GM23248 (cell line): ENCODE measurements at regions not wholly inside any gene's neighbourhood (a gene's known extent, or its start where the extent isn't known, plus 50 kb on each side); places are given as distances from the start of the nearest gene placed in this dataset.
"Not testable (repeated sequence)": the region's sequence is repeated elsewhere in the genome, so short reads cannot be mapped to it uniquely, and the experiment has no call there.

Experiments
- DNase-seq: peaks from one replicate; pipeline ENCODE4 v3.0.0-alpha.2; 2015
- H2AFZ ChIP-seq: fragments of 200-600 bp; sonication (generic); 2 replicates; pipeline ENCODE4 v1.6.1; 2016; ENCODE audit warnings: antibody characterized with exemption
- H3F3A ChIP-seq: fragments of 200-600 bp; sonication (generic); 2 replicates; pipeline ENCODE4 v1.6.1; 2016; ENCODE audit warnings: mild to moderate bottlenecking, antibody characterized with exemption, mixed run types; ENCODE audit not compliant: insufficient read depth
- H3K27ac ChIP-seq: fragments of 200-600 bp; sonication (generic); 2 replicates; pipeline ENCODE4 v1.5.1; 2016; ENCODE audit warnings: mild to moderate bottlenecking
- H3K27me3 ChIP-seq: fragments of 200-600 bp; sonication (generic); replicated peaks from 2 replicates; pipeline ENCODE4 v1.6.1; 2016; ENCODE audit warnings: mild to moderate bottlenecking; ENCODE audit not compliant: insufficient read depth
- H3K36me3 ChIP-seq: fragments of 200-600 bp; sonication (generic); 2 replicates; pipeline ENCODE4 v1.6.1; 2016; ENCODE audit warnings: low read depth, mild to moderate bottlenecking
- H3K4me1 ChIP-seq: fragments of 200-600 bp; sonication (generic); 2 replicates; pipeline ENCODE4 v1.6.1; 2016; ENCODE audit warnings: mild to moderate bottlenecking; ENCODE audit not compliant: insufficient read depth
- H3K4me2 ChIP-seq: fragments of 200-600 bp; sonication (generic); one replicate; pipeline ENCODE4 v1.6.1; 2016; ENCODE audit warnings: mild to moderate bottlenecking; ENCODE audit not compliant: unreplicated experiment
- H3K4me3 ChIP-seq: fragments of 200-600 bp; sonication (generic); 2 replicates; pipeline ENCODE4 v1.5.1; 2016; ENCODE audit warnings: mild to moderate bottlenecking
- H3K79me2 ChIP-seq: fragments of 200-600 bp; sonication (generic); 2 replicates; pipeline ENCODE4 v1.6.1; 2016; ENCODE audit warnings: mild to moderate bottlenecking; ENCODE audit not compliant: insufficient read depth
- H3K9ac ChIP-seq: fragments of 200-600 bp; sonication (generic); 2 replicates; pipeline ENCODE4 v1.6.1; 2016; ENCODE audit warnings: mild to moderate bottlenecking
- H3K9me2 ChIP-seq: fragments of 200-600 bp; sonication (generic); 2 replicates; pipeline ENCODE4 v1.6.1; 2016; ENCODE audit warnings: mixed run types, mild to moderate bottlenecking, moderate library complexity; ENCODE audit not compliant: insufficient read depth
- H3K9me3 ChIP-seq: fragments of 200-600 bp; sonication (generic); one replicate; pipeline ENCODE4 v1.6.1; 2017; ENCODE audit warnings: low read depth
- H4K20me1 ChIP-seq: fragments of 200-600 bp; sonication (generic); 2 replicates; pipeline ENCODE4 v1.6.0; 2016; ENCODE audit not compliant: insufficient read depth
- EZH2 ChIP-seq: fragments of 200-600 bp; sonication (generic); IDR thresholded peaks from 2 replicates; pipeline ENCODE4 v1.6.1; 2018; ENCODE audit warnings: antibody characterized with exemption, mild to moderate bottlenecking; ENCODE audit not compliant: insufficient read depth, poor library complexity, severe bottlenecking
- EZH2phosphoT487 ChIP-seq: fragments of 200-600 bp; sonication (generic); IDR thresholded peaks from 2 replicates; pipeline ENCODE4 v1.6.1; 2018; ENCODE audit warnings: antibody characterized with exemption, moderate library complexity, mild to moderate bottlenecking, low read depth; ENCODE audit not compliant: insufficient read depth
- WGBS, 2 experiments: methylation state at CpG; one replicate each; pipeline ENCODE4 v1.1.6; 2015 to 2017; ENCODE audit warnings: low lambda C conversion rate in 2 of 2, low coverage in 1 of 2; ENCODE audit errors: missing lambda C conversion rate in 2 of 2; 5-methylcytosine and 5-hydroxymethylcytosine counted together
- in situ Hi-C: fragments of 300-500 bp; cut with MboI; formaldehyde crosslinking; loops from 2 replicates; pipeline ENCODE4 v1.15.0; 2020

GRCh38 chr6:11307226-11307625 lies 74.8 kb upstream of the NEDD9 start:
- Histone ChIP-seq H3K9ac (no peak overlapping the region), H3K4me1 (no peaks in the 10 kb centered on the region), H4K20me1 (no peaks in the 10 kb centered on the region), H3K9me3 (no peaks in the 10 kb centered on the region), H3K9me2 (no peaks in the 10 kb centered on the region), H3K36me3 (no peaks in the 10 kb centered on the region), H3K27me3 (no peaks in the 10 kb centered on the region), H2AFZ (no peak overlapping the region), H3K4me3 (no peak overlapping the region), H3K79me2 (no peaks in the 10 kb centered on the region), H3K4me2 (no peak overlapping the region), H3K27ac (no peak overlapping the region), H3F3A (no peaks in the 10 kb centered on the region)
- no peak for DNase-seq
- in situ Hi-C loops = no loop called here
- WGBS, 2 experiments = 72 to 79% methylated on average over 3 of the region's 3 CpGs
- TF ChIP-seq EZH2phosphoT487 (no peak), EZH2 (no peak)

- 86 to 90% methylated on average over 3 of the region's 3 CpGs for WGBS, 2 experiments
- in situ Hi-C loops = no loop called here
These were observed 72.5 kb upstream of the NEDD9 start for GRCh38 chr6:11304946-11305345.

GRCh38 chr6:11299876-11300428 lies 67.5 kb upstream of the NEDD9 start:
- H3K9me2 ChIP-seq, DNase-seq, H3K9me3 ChIP-seq, H3K4me2 ChIP-seq, H3K27ac ChIP-seq, H3K27me3 ChIP-seq, H2AFZ ChIP-seq, in situ Hi-C loops, H3K4me1 ChIP-seq, H4K20me1 ChIP-seq, H3F3A ChIP-seq, H3K36me3 ChIP-seq, H3K4me3 ChIP-seq, H3K79me2 ChIP-seq, H3K9ac ChIP-seq: not testable (repeated sequence)
- 69 to 70% methylated on average over 5 of the region's 5 CpGs for WGBS, 2 experiments

More at GRCh38 chr6:11304946-11305345, 72.5 kb upstream of the NEDD9 start:
- Histone ChIP-seq H3K27ac (no peak overlapping the region), H3K9me3 (no peaks in the 10 kb centered on the region), H3K4me2 (no peak overlapping the region), H3K4me3 (no peak overlapping the region), H2AFZ (no peak overlapping the region), H4K20me1 (no peaks in the 10 kb centered on the region), H3K9me2 (no peaks in the 10 kb centered on the region), H3K27me3 (no peaks in the 10 kb centered on the region), H3K36me3 (no peaks in the 10 kb centered on the region), H3F3A (no peaks in the 10 kb centered on the region), H3K4me1 (no peaks in the 10 kb centered on the region), H3K9ac (no peak overlapping the region), H3K79me2 (no peaks in the 10 kb centered on the region)
- no peak for DNase-seq
- no peak for TF ChIP-seq EZH2
- no peak for TF ChIP-seq EZH2phosphoT487

- H3K27ac ChIP-seq, H3K9me2 ChIP-seq, H3K4me1 ChIP-seq, H3K9ac ChIP-seq, H3K9me3 ChIP-seq, H3K27me3 ChIP-seq, H3K36me3 ChIP-seq, H3F3A ChIP-seq, H3K4me3 ChIP-seq, H3K79me2 ChIP-seq, in situ Hi-C loops, H2AFZ ChIP-seq, DNase-seq, H3K4me2 ChIP-seq, H4K20me1 ChIP-seq: not testable (repeated sequence)
- WGBS, 2 experiments = 80 to 84% methylated on average over 5 of the region's 5 CpGs
These were observed 66.9 kb upstream of the NEDD9 start for GRCh38 chr6:11299421-11299784.

- no peak overlapping the region for H3K9ac ChIP-seq
- 77 to 78% methylated on average over 9 of the region's 9 CpGs for WGBS, 2 experiments
These were observed 66.4 kb upstream of the NEDD9 start for GRCh38 chr6:11298651-11299420.

More at GRCh38 chr6:11298651-11299420, 66.4 kb upstream of the NEDD9 start:
- Histone ChIP-seq H3K4me1 (no peaks in the 10 kb centered on the region), H3K36me3 (no peaks in the 10 kb centered on the region), H3K79me2 (no peaks in the 10 kb centered on the region), H3K4me2 (no peak overlapping the region), H3K9me3 (no peaks in the 10 kb centered on the region), H3K4me3 (no peak overlapping the region), H2AFZ (no peak overlapping the region), H3K9me2 (no peaks in the 10 kb centered on the region), H3F3A (no peaks in the 10 kb centered on the region), H3K27me3 (no peaks in the 10 kb centered on the region), H4K20me1 (no peaks in the 10 kb centered on the region), H3K27ac (no peak overlapping the region)
- in situ Hi-C loops = no loop called here
- no peak for DNase-seq
- TF ChIP-seq EZH2 (no peak), EZH2phosphoT487 (no peak)
